Loucy (cell line): ENCODE measurements at regions not wholly inside any gene's neighbourhood (a gene's known extent, or its start where the extent isn't known, plus 50 kb on each side); places are given as distances from the start of the nearest gene placed in this dataset.
"Not testable (repeated sequence)": the region's sequence is repeated elsewhere in the genome, so short reads cannot be mapped to it uniquely, and the experiment has no call there.

Source experiments
- H2AFZ ChIP-seq: fragments of 200-600 bp; sonication (generic); 2 replicates; pipeline ENCODE4 v1.6.0; 2016; ENCODE audit warnings: antibody characterized with exemption, mild to moderate bottlenecking, low read length, moderate library complexity
- H3F3A ChIP-seq: fragments of 200-600 bp; 2 replicates; pipeline ENCODE4 v1.6.0; 2016; ENCODE audit warnings: antibody characterized with exemption, low read depth, mild to moderate bottlenecking
- H3K27me3 ChIP-seq: fragments of 200-600 bp; sonication (generic); 2 replicates; pipeline ENCODE4 v1.6.1; 2014; ENCODE audit warnings: low read length, mild to moderate bottlenecking; ENCODE audit not compliant: insufficient read depth, poor library complexity, severe bottlenecking
- H3K36me3 ChIP-seq: fragments of 200-600 bp; sonication (generic); 2 replicates; pipeline ENCODE4 v1.6.1; 2016; ENCODE audit warnings: low read length; ENCODE audit not compliant: insufficient read depth
- H3K4me1 ChIP-seq: fragments of 200-600 bp; sonication (generic); 2 replicates; pipeline ENCODE4 v1.5.1; 2014; ENCODE audit warnings: low read length, mild to moderate bottlenecking; ENCODE audit not compliant: insufficient read depth, poor library complexity, severe bottlenecking
- H3K4me2 ChIP-seq: fragments of 200-600 bp; sonication (generic); 2 replicates; pipeline ENCODE4 v1.6.0; 2014; ENCODE audit warnings: antibody characterized with exemption, low read length, low read depth, mild to moderate bottlenecking; ENCODE audit not compliant: poor library complexity, severe bottlenecking
- H3K4me3 ChIP-seq: fragments of 200-600 bp; sonication (generic); 2 replicates; pipeline ENCODE4 v1.5.1; 2014; ENCODE audit warnings: low read length, mild to moderate bottlenecking, mixed read lengths; ENCODE audit not compliant: poor library complexity, severe bottlenecking
- H3K79me2 ChIP-seq: fragments of 200-600 bp; sonication (generic); 2 replicates; pipeline ENCODE4 v1.6.1; 2014; ENCODE audit warnings: low read length; ENCODE audit not compliant: insufficient read depth
- H3K9ac ChIP-seq: fragments of 200-600 bp; sonication (generic); 2 replicates; pipeline ENCODE4 v1.6.0; 2014; ENCODE audit warnings: mild to moderate bottlenecking, low read depth, low read length, moderate library complexity; ENCODE audit not compliant: poor library complexity, severe bottlenecking
- H3K9me2 ChIP-seq: fragments of 200-600 bp; sonication (generic); replicated peaks from 2 replicates; pipeline ENCODE4 v1.6.1; 2016; ENCODE audit warnings: low read depth, low read length, mixed read lengths
- H3K9me3 ChIP-seq: fragments of 200-600 bp; sonication (generic); 2 replicates; pipeline ENCODE4 v1.6.1; 2014; ENCODE audit warnings: mild to moderate bottlenecking, antibody characterized with exemption, low read length, low read depth; ENCODE audit not compliant: insufficient read depth
- H4K20me1 ChIP-seq: fragments of 200-600 bp; sonication (generic); 2 replicates; pipeline ENCODE4 v1.6.0; 2014; ENCODE audit warnings: antibody characterized with exemption, low read length, mild to moderate bottlenecking; ENCODE audit not compliant: insufficient read depth, poor library complexity, severe bottlenecking
- EZH2phosphoT487 ChIP-seq: fragments of 200-600 bp; IDR thresholded peaks from 2 replicates; pipeline ENCODE4 v1.6.1; 2018; ENCODE audit warnings: antibody characterized with exemption, mild to moderate bottlenecking, moderate library complexity, borderline replicate concordance
- TF ChIP-seq, protein P1 (sequence below): fragments of 200-600 bp; sonication (generic); conservative IDR thresholded peaks from 2 replicates; pipeline ENCODE4 v1.5.1; 2014; ENCODE audit warnings: mild to moderate bottlenecking, antibody characterized with exemption, low read length

- Histone ChIP-seq H3K9me3 (no peaks in the 10 kb centered on the region), H3K9me2 (no peaks in the 10 kb centered on the region), H3K4me1 (no peaks in the 10 kb centered on the region), H3K4me3 (no peak overlapping the region), H2AFZ (no peak overlapping the region), H3K36me3 (no peaks in the 10 kb centered on the region), H3K27me3 (no peaks in the 10 kb centered on the region), H3F3A (no peaks in the 10 kb centered on the region), H3K79me2 (no peaks in the 10 kb centered on the region), H3K9ac (no peak overlapping the region), H4K20me1 (no peaks in the 10 kb centered on the region), H3K4me2 (no peak overlapping the region)
- no peak for TF ChIP-seq EZH2phosphoT487
- TF ChIP-seq, protein P1, sequence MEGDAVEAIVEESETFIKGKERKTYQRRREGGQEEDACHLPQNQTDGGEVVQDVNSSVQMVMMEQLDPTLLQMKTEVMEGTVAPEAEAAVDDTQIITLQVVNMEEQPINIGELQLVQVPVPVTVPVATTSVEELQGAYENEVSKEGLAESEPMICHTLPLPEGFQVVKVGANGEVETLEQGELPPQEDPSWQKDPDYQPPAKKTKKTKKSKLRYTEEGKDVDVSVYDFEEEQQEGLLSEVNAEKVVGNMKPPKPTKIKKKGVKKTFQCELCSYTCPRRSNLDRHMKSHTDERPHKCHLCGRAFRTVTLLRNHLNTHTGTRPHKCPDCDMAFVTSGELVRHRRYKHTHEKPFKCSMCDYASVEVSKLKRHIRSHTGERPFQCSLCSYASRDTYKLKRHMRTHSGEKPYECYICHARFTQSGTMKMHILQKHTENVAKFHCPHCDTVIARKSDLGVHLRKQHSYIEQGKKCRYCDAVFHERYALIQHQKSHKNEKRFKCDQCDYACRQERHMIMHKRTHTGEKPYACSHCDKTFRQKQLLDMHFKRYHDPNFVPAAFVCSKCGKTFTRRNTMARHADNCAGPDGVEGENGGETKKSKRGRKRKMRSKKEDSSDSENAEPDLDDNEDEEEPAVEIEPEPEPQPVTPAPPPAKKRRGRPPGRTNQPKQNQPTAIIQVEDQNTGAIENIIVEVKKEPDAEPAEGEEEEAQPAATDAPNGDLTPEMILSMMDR: no peak
Measured at GRCh38 chr18:66011916-66012315, 261.1 kb downstream of the CDH7 start.

- H3K9me3 ChIP-seq: no peaks in the 10 kb centered on the region; the same call in 1 of the 2 replicates
- H3K9me2 ChIP-seq: no peaks in the 10 kb centered on the region
- H2AFZ ChIP-seq: no peak overlapping the region
- H3K79me2 ChIP-seq: no peaks in the 10 kb centered on the region
- no peaks in the 10 kb centered on the region for H3K36me3 ChIP-seq
- no peaks in the 10 kb centered on the region for H3K4me1 ChIP-seq
- H4K20me1 ChIP-seq: no peaks in the 10 kb centered on the region
- no peaks in the 10 kb centered on the region for H3K27me3 ChIP-seq
- TF ChIP-seq, protein P1: no peak
- no peak for TF ChIP-seq EZH2phosphoT487
- no peaks in the 10 kb centered on the region for H3F3A ChIP-seq
- no peak overlapping the region for H3K4me3 ChIP-seq
- H3K9ac ChIP-seq: no peak overlapping the region
- H3K4me2 ChIP-seq: no peak overlapping the region
Measured at GRCh38 chr18:66005831-66006588, 255.2 kb downstream of the CDH7 start.

- not testable (repeated sequence) for H2AFZ ChIP-seq, H3F3A ChIP-seq, H3K9me2 ChIP-seq, H4K20me1 ChIP-seq, H3K4me2 ChIP-seq, H3K9ac ChIP-seq, H3K27me3 ChIP-seq, H3K79me2 ChIP-seq, H3K9me3 ChIP-seq, H3K36me3 ChIP-seq, H3K4me3 ChIP-seq, H3K4me1 ChIP-seq
Measured at GRCh38 chr18:65998971-65999700, 248.3 kb downstream of the CDH7 start.
